Ovary (tissue), 3 donors: ENCODE measurements at regions not wholly inside any gene's neighbourhood (a gene's known extent, or its start where the extent isn't known, plus 50 kb on each side); places are given as distances from the start of the nearest gene placed in this dataset.
"Not testable (repeated sequence)": the region's sequence is repeated elsewhere in the genome, so short reads cannot be mapped to it uniquely, and the experiment has no call there.

Experiments
- CTCF ChIP-seq, 3 donors: fragments of 450-650 bp in 2 of 3; fragments of 200-600 bp in 1 of 3; IDR thresholded peaks; one replicate each; pipeline versions ENCODE4 v1.5.1 to v1.8.0; 2016 to 2022; ENCODE audit warnings: antibody characterized with exemption in 3 of 3, mild to moderate bottlenecking in 1 of 3
- EP300 ChIP-seq: sonication (generic); formaldehyde crosslinking; IDR thresholded peaks from one replicate; pipeline ENCODE4 v1.6.1; 2017; ENCODE audit warnings: antibody characterized with exemption
- POLR2A ChIP-seq: fragments of 450-650 bp; IDR thresholded peaks from one replicate; pipeline ENCODE4 v1.6.1; 2017; ENCODE audit warnings: antibody characterized with exemption, mild to moderate bottlenecking, moderate library complexity
- donor health status: DM: no; HTN: no; CAD: no.

DNA sequence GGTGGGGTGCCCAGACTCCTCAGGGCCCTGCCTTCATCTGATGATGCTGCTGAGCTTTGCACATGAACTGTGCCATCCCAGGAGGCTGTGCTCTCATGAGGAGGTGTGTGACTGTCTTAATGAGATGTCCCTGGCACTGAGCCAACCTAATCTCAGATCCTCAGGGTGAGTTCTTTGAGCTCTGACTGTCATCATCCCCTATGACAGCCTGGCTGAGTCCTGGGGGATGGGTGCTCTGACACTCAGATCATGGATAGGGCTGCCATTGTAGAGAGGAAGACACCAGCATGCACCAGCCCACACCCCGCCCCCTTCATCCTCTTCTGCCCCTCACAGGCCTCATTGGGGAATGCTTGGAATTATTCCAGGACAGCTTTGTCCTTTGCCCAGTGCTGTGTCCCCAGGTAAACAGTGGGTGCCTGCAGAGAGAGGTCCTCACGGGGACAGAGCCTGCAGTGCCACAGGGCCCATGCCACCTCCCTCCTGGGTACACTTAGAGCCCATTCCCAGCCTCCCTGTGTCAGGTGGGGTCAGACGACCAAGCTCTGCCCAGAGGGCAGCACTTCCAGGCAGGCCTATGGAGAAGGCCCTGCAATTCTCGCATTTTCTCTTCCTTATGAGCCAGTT lies 310.1 kb upstream of the SFSWAP start:
- TF ChIP-seq CTCF (IDR thresholded peaks at IDR 0.05); POLR2A; EP300: not testable (repeated sequence)
